Endothelial cell (in vitro differentiated cells): ENCODE measurements at regions not wholly inside any gene's neighbourhood (a gene's known extent, or its start where the extent isn't known, plus 50 kb on each side); places are given as distances from the start of the nearest gene placed in this dataset.

ENCODE experiments used
- DNase-seq: peaks from one replicate; pipeline ENCODE4 v3.0.0; 2021; ENCODE audit warnings: low spot score
- H3K27ac Mint-ChIP-seq: one replicate; pipeline ENCODE4 v1.8.0; 2021; ENCODE audit warnings: mixed read lengths, inconsistent platforms; ENCODE audit not compliant: unreplicated experiment
- H3K27me3 Mint-ChIP-seq: one replicate; pipeline ENCODE4 v1.8.0; 2021; ENCODE audit warnings: mild to moderate bottlenecking, moderate library complexity, mixed read lengths, inconsistent platforms; ENCODE audit not compliant: unreplicated experiment
- H3K36me3 Mint-ChIP-seq: one replicate; pipeline ENCODE4 v1.8.0; 2021; ENCODE audit warnings: mild to moderate bottlenecking, low read depth, mixed read lengths, inconsistent platforms; ENCODE audit not compliant: unreplicated experiment
- H3K4me1 Mint-ChIP-seq: one replicate; pipeline ENCODE4 v1.8.0; 2021; ENCODE audit warnings: mild to moderate bottlenecking, mixed read lengths, inconsistent platforms; ENCODE audit not compliant: unreplicated experiment
- H3K4me3 Mint-ChIP-seq: one replicate; pipeline ENCODE4 v1.8.0; 2021; ENCODE audit warnings: mild to moderate bottlenecking, mixed read lengths, inconsistent platforms; ENCODE audit not compliant: unreplicated experiment
- H3K9me3 Mint-ChIP-seq: one replicate; pipeline ENCODE4 v1.8.0; 2021; ENCODE audit warnings: mixed read lengths, inconsistent platforms; ENCODE audit not compliant: unreplicated experiment
- CTCF ChIP-seq: fragments of 200-600 bp; sonication (generic); IDR thresholded peaks from one replicate; pipeline ENCODE4 v1.5.0; 2021; ENCODE audit warnings: antibody characterized with exemption; ENCODE audit not compliant: unreplicated experiment

- no peak for TF ChIP-seq CTCF
- Mint-ChIP-seq H3K27me3 (peaks cover 3% of the 10 kb centered on the region), H3K4me3 (no peak overlapping the region), H3K4me1 (no peaks in the 10 kb centered on the region), H3K27ac (no peak overlapping the region), H3K9me3 (no peaks in the 10 kb centered on the region), H3K36me3 (peaks cover 4% of the 10 kb centered on the region)
- no peak for DNase-seq
These were observed 107.6 kb downstream of the SHANK2 start for GRCh38 chr11:71144736-71145135.

- Mint-ChIP-seq H3K27me3 (peaks cover 3% of the 10 kb centered on the region), H3K4me3 (no peak overlapping the region), H3K27ac (no peak overlapping the region), H3K36me3 (peaks cover 4% of the 10 kb centered on the region), H3K9me3 (no peaks in the 10 kb centered on the region), H3K4me1 (no peaks in the 10 kb centered on the region)
- no peak for TF ChIP-seq CTCF
- DNase-seq: no peak
These were observed 108.4 kb downstream of the SHANK2 start for GRCh38 chr11:71144010-71144409.

GRCh38 chr11:71140206-71140919, 112.0 kb downstream of the SHANK2 start:
- H3K27me3 Mint-ChIP-seq: peaks cover 3% of the 10 kb centered on the region
- TF ChIP-seq CTCF: no peak
- no peaks in the 10 kb centered on the region for H3K36me3 Mint-ChIP-seq
- no peaks in the 10 kb centered on the region for H3K4me1 Mint-ChIP-seq
- H3K4me3 Mint-ChIP-seq: no peak overlapping the region
- H3K27ac Mint-ChIP-seq: no peak overlapping the region
- DNase-seq: no peak
- no peaks in the 10 kb centered on the region for H3K9me3 Mint-ChIP-seq

GRCh38 chr11:71139516-71140205, 112.7 kb downstream of the SHANK2 start:
- no peaks in the 10 kb centered on the region for H3K4me1 Mint-ChIP-seq
- peaks cover 3% of the 10 kb centered on the region for H3K27me3 Mint-ChIP-seq
- H3K9me3 Mint-ChIP-seq: no peaks in the 10 kb centered on the region
- TF ChIP-seq CTCF: no peak
- H3K36me3 Mint-ChIP-seq: no peaks in the 10 kb centered on the region
- no peak overlapping the region for H3K27ac Mint-ChIP-seq
- no peak overlapping the region for H3K4me3 Mint-ChIP-seq
- no peak for DNase-seq
